VCaP (cell line): ENCODE measurements at regions not wholly inside any gene's neighbourhood (a gene's known extent, or its start where the extent isn't known, plus 50 kb on each side); places are given as distances from the start of the nearest gene placed in this dataset.
A peak's percentile ranks its signal among the peaks of the same experiment; 100 is the strongest.

ENCODE experiments used
- H3K27ac ChIP-seq: fragments of 450-650 bp; 2 replicates; pipeline ENCODE4 v1.5.1; 2017
- CTCF ChIP-seq: fragments of 450-650 bp; conservative IDR thresholded peaks from 2 replicates; pipeline ENCODE4 v1.5.1; 2017; ENCODE audit warnings: mild to moderate bottlenecking, moderate library complexity

- H3K27ac ChIP-seq = no peak overlapping the region
- TF ChIP-seq CTCF = no peak
These were observed 200.5 kb upstream of the RREB1 start for GRCh38 chr6:6907286-6907685.

GRCh38 chr6:6908121-6908520 is 199.6 kb upstream of the RREB1 start:
- TF ChIP-seq CTCF = no peak
- H3K27ac ChIP-seq = no peak overlapping the region

GRCh38 chr6:6909111-6909510 is 198.7 kb upstream of the RREB1 start:
- no peak for TF ChIP-seq CTCF

GRCh38 chr6:6910734-6911295 is 196.9 kb upstream of the RREB1 start:
- no peak overlapping the region for H3K27ac ChIP-seq
- no peak for TF ChIP-seq CTCF

More at GRCh38 chr6:6909111-6909510, 198.7 kb upstream of the RREB1 start:
- no peak overlapping the region for H3K27ac ChIP-seq

- H3K27ac ChIP-seq = no peak overlapping the region
- TF ChIP-seq CTCF = no peak
These were observed 196.4 kb upstream of the RREB1 start for GRCh38 chr6:6911391-6911790.

GRCh38 chr6:6912817-6913744 is 194.7 kb upstream of the RREB1 start:
- no peak overlapping the region for H3K27ac ChIP-seq
- TF ChIP-seq CTCF = no peak

GRCh38 chr6:6915219-6915618 is 192.5 kb upstream of the RREB1 start:
- peak overlapping the region; percentile 33; the same call in 1 of the 2 replicates for H3K27ac ChIP-seq
- no peak for TF ChIP-seq CTCF
